ENCODE measurements at regions not wholly inside any gene's neighbourhood (a gene's known extent, or its start where the extent isn't known, plus 50 kb on each side); places are given as distances from the start of the nearest gene placed in this dataset.

GRCh38 chr5:74072646-74073045 is 446.6 kb downstream of the ARHGEF28 start:
- BruUV-seq (replicated peaks) = no TSS peak
- Histone ChIP-seq H4K20me1 (replicated peaks; ENCODE audit: control insufficient read depth, extremely low read depth, insufficient read depth, low read length) (no peaks in the 10 kb centered on the region), H3K9me3 (replicated peaks; ENCODE audit: control insufficient read depth, insufficient read depth, low read length) (no peaks in the 10 kb centered on the region), H3K79me2 (ENCODE audit: control insufficient read depth, insufficient read depth, low read length) (no peaks in the 10 kb centered on the region), H3K27me3 (ENCODE audit: control insufficient read depth in 2 of 2, insufficient read depth in 2 of 2, low read length in 2 of 2) (no peaks in the 10 kb centered on the region), H3K36me3 (ENCODE audit: control insufficient read depth in 2 of 2, extremely low read depth in 1 of 2, insufficient read depth in 2 of 2, low read length in 2 of 2) (no peaks in the 10 kb centered on the region), H3K27ac (ENCODE audit: insufficient read depth, low read depth, low read length) (no peak overlapping the region), H3K4me3 (replicated peaks in 1 of 3; ENCODE audit: insufficient read depth in 1 of 3, low read depth in 1 of 3, low read length in 3 of 3) (no peak overlapping the region), H3K9me1 (replicated peaks; ENCODE audit: control insufficient read depth, extremely low read depth, insufficient read depth, low read length) (peaks cover 2% of the 10 kb centered on the region), H3K4me1 (ENCODE audit: control insufficient read depth, extremely low read depth, insufficient read depth, low read length) (peaks cover 12% of the 10 kb centered on the region), H2AFZ (ENCODE audit: low read depth, low read length) (no peak overlapping the region), H3K4me2 (ENCODE audit: insufficient read depth, low read length) (no peak overlapping the region), H3K9ac (replicated peaks; ENCODE audit: extremely low read depth, insufficient read depth, low read length) (no peak overlapping the region)
- FAIRE-seq (no peak), DNase-seq (ENCODE audit: low read depth, low spot score) (no peak)
- CTCF ChIA-PET = interaction anchor here (1.1 to 1.8 kb wide), 5 partner anchors 8 to 35 kb away, joined by 3 to 4 read pairs (median 3); no protein-coding TSS in a partner anchor
- intact Hi-C loops (cut with micrococcal nuclease) = no loop called here
- TF ChIP-seq GATA2 (IDR thresholded peaks at IDR 0.05; ENCODE audit: insufficient read depth, insufficient read length, low read depth, low read length) = no peak
- TF ChIP-seq MYC (IDR thresholded peaks at IDR 0.05; ENCODE audit: low read depth, low read length) = no peak
- TF ChIP-seq POLR2A (IDR thresholded peaks at IDR 0.05; ENCODE audit: low read depth, low read length) = no peak
- no peak for TF ChIP-seq CTCF (IDR thresholded peaks at IDR 0.05; ENCODE audit: extremely low read depth in 1 of 2, insufficient read depth in 1 of 2, low read depth in 1 of 2, low read length in 2 of 2)
- TF ChIP-seq MAX (IDR thresholded peaks at IDR 0.05; ENCODE audit: insufficient read depth, insufficient read length) = no peak
- no peak for TF ChIP-seq JUN (IDR thresholded peaks at IDR 0.05; ENCODE audit: borderline replicate concordance, insufficient read depth, insufficient read length, low read depth)
- no peak for TF ChIP-seq FOS (IDR thresholded peaks at IDR 0.05; ENCODE audit: borderline replicate concordance, insufficient read depth, low read length)
- no peak for TF ChIP-seq POLR2AphosphoS5 (IDR thresholded peaks at IDR 0.05; ENCODE audit: insufficient read depth, low read depth, low read length)
- TF ChIP-seq EZH2 (IDR thresholded peaks at IDR 0.05; ENCODE audit: borderline replicate concordance, low read depth, low read length, severe bottlenecking) = no peak
- dilution Hi-C loops (cut with MboI; ENCODE audit: extremely low pct_ligation_motif_present, low sequenced_read_pairs) = no loop called here
- POLR2A ChIA-PET = no interaction called here

All from endothelial cell of umbilical vein (primary cell).